SJCRH30 (cell line): ENCODE measurements at regions not wholly inside any gene's neighbourhood (a gene's known extent, or its start where the extent isn't known, plus 50 kb on each side); places are given as distances from the start of the nearest gene placed in this dataset.
"Not testable (repeated sequence)": the region's sequence is repeated elsewhere in the genome, so short reads cannot be mapped to it uniquely, and the experiment has no call there.

Source experiments
- DNase-seq, 2 experiments: peaks; one replicate each; pipeline ENCODE4 v3.0.0-alpha.2; 2015 to 2020
- H3K27ac ChIP-seq: fragments of 250-450 bp; sonication (Bioruptor Pico); 2 replicates; pipeline ENCODE4 v1.5.1; 2020; ENCODE audit warnings: mild to moderate bottlenecking, moderate library complexity
- H3K27me3 ChIP-seq: fragments of 250-450 bp; sonication (Bioruptor Pico); 2 replicates; pipeline ENCODE4 v1.5.1; 2020; ENCODE audit warnings: mild to moderate bottlenecking, moderate library complexity
- H3K36me3 ChIP-seq: fragments of 250-450 bp; sonication (Bioruptor Pico); 2 replicates; pipeline ENCODE4 v1.5.1; 2020; ENCODE audit warnings: mild to moderate bottlenecking, moderate library complexity
- H3K4me1 ChIP-seq: fragments of 250-450 bp; sonication (Bioruptor Pico); 2 replicates; pipeline ENCODE4 v1.5.1; 2020; ENCODE audit warnings: mild to moderate bottlenecking, moderate library complexity
- H3K4me3 ChIP-seq: fragments of 250-450 bp; sonication (Bioruptor Pico); 2 replicates; pipeline ENCODE4 v1.5.1; 2020; ENCODE audit warnings: mild to moderate bottlenecking, moderate library complexity
- H3K9me3 ChIP-seq: fragments of 250-450 bp; sonication (Bioruptor Pico); replicated peaks from 2 replicates; pipeline ENCODE4 v1.5.1; 2020; ENCODE audit warnings: mild to moderate bottlenecking, moderate library complexity

GRCh38 chr12:102659200-102659911, 179.0 kb upstream of the IGF1 start:
- H3K27me3 ChIP-seq: no peaks in the 10 kb centered on the region
- peak in 1 of 2 experiments; percentile 12 for DNase-seq
- no peaks in the 10 kb centered on the region for H3K4me1 ChIP-seq
- H3K36me3 ChIP-seq: no peaks in the 10 kb centered on the region
- H3K9me3 ChIP-seq: no peaks in the 10 kb centered on the region
- no peak overlapping the region for H3K27ac ChIP-seq
- H3K4me3 ChIP-seq: no peak overlapping the region

GRCh38 chr12:102653406-102653805, 173.0 kb upstream of the IGF1 start:
- no peaks in the 10 kb centered on the region for H3K36me3 ChIP-seq
- H3K27me3 ChIP-seq: no peaks in the 10 kb centered on the region
- H3K9me3 ChIP-seq: no peaks in the 10 kb centered on the region
- H3K4me1 ChIP-seq: no peaks in the 10 kb centered on the region
- no peak overlapping the region for H3K4me3 ChIP-seq
- no peak for DNase-seq
- H3K27ac ChIP-seq: no peak overlapping the region

- Histone ChIP-seq H3K4me1 (no peaks in the 10 kb centered on the region), H3K27me3 (no peaks in the 10 kb centered on the region), H3K9me3 (no peaks in the 10 kb centered on the region), H3K27ac (no peak overlapping the region), H3K4me3 (no peak overlapping the region), H3K36me3 (no peaks in the 10 kb centered on the region)
- DNase-seq: no peak
Measured at GRCh38 chr12:102652645-102653313, 172.4 kb upstream of the IGF1 start.

- Histone ChIP-seq H3K4me1 (no peaks in the 10 kb centered on the region), H3K36me3 (no peaks in the 10 kb centered on the region), H3K27me3 (no peaks in the 10 kb centered on the region), H3K4me3 (no peak overlapping the region), H3K9me3 (no peaks in the 10 kb centered on the region), H3K27ac (no peak overlapping the region)
- no peak for DNase-seq
Measured at GRCh38 chr12:102645968-102646367, 165.6 kb upstream of the IGF1 start.

- Histone ChIP-seq H3K27me3 (no peaks in the 10 kb centered on the region), H3K36me3 (no peaks in the 10 kb centered on the region), H3K4me3 (no peak overlapping the region), H3K9me3 (no peaks in the 10 kb centered on the region), H3K4me1 (no peaks in the 10 kb centered on the region), H3K27ac (no peak overlapping the region)
- no peak for DNase-seq
Measured at GRCh38 chr12:102643879-102644575, 163.7 kb upstream of the IGF1 start.

GRCh38 chr12:102642199-102642598, 161.8 kb upstream of the IGF1 start:
- DNase-seq: peak in 1 of 2 experiments; percentile 1
- Histone ChIP-seq H3K4me1 (no peaks in the 10 kb centered on the region), H3K9me3 (no peaks in the 10 kb centered on the region), H3K27ac (no peak overlapping the region), H3K4me3 (no peak overlapping the region), H3K27me3 (no peaks in the 10 kb centered on the region), H3K36me3 (no peaks in the 10 kb centered on the region)

GRCh38 chr12:102640658-102641057, 160.3 kb upstream of the IGF1 start:
- H3K4me1 ChIP-seq, DNase-seq, H3K36me3 ChIP-seq: not testable (repeated sequence)

GRCh38 chr12:102638777-102639176, 158.4 kb upstream of the IGF1 start:
- H3K4me3 ChIP-seq: no peak overlapping the region
- no peak overlapping the region for H3K27ac ChIP-seq
- H3K36me3 ChIP-seq: no peaks in the 10 kb centered on the region
- no peak for DNase-seq
- no peaks in the 10 kb centered on the region for H3K27me3 ChIP-seq
- no peaks in the 10 kb centered on the region for H3K9me3 ChIP-seq
- H3K4me1 ChIP-seq: no peaks in the 10 kb centered on the region

More at GRCh38 chr12:102640658-102641057, 160.3 kb upstream of the IGF1 start:
- H3K4me3 ChIP-seq, H3K9me3 ChIP-seq, H3K27me3 ChIP-seq, H3K27ac ChIP-seq: not testable (repeated sequence)

GRCh38 chr12:102633981-102634605, 153.7 kb upstream of the IGF1 start:
- Histone ChIP-seq H3K4me1 (no peaks in the 10 kb centered on the region), H3K27me3 (no peaks in the 10 kb centered on the region), H3K27ac (no peak overlapping the region), H3K36me3 (no peaks in the 10 kb centered on the region), H3K4me3 (no peak overlapping the region), H3K9me3 (no peaks in the 10 kb centered on the region)
- no peak for DNase-seq

- no peaks in the 10 kb centered on the region for H3K4me1 ChIP-seq
- no peak overlapping the region for H3K27ac ChIP-seq
- 0 out of 2 replicates have a peak, but pooled peaks cover 4% of the 10 kb centered on the region for H3K9me3 ChIP-seq
- no peak overlapping the region for H3K4me3 ChIP-seq
- peak in 1 of 2 experiments; percentile 11 for DNase-seq
- no peaks in the 10 kb centered on the region for H3K27me3 ChIP-seq
- no peaks in the 10 kb centered on the region for H3K36me3 ChIP-seq
Measured at GRCh38 chr12:102631274-102631673, 150.9 kb upstream of the IGF1 start.

- H3K27ac ChIP-seq: no peak overlapping the region
- no peak overlapping the region for H3K4me3 ChIP-seq
- H3K4me1 ChIP-seq: no peaks in the 10 kb centered on the region
- no peaks in the 10 kb centered on the region for H3K36me3 ChIP-seq
- H3K9me3 ChIP-seq: 0 out of 2 replicates have a peak, but pooled peaks cover 4% of the 10 kb centered on the region
- no peaks in the 10 kb centered on the region for H3K27me3 ChIP-seq
- no peak for DNase-seq
Measured at GRCh38 chr12:102629262-102629888, 149.0 kb upstream of the IGF1 start.

GRCh38 chr12:102625819-102626218, 145.5 kb upstream of the IGF1 start:
- H3K27ac ChIP-seq: no peak overlapping the region
- no peaks in the 10 kb centered on the region for H3K36me3 ChIP-seq
- 0 out of 2 replicates have a peak, but pooled peaks cover 4% of the 10 kb centered on the region for H3K9me3 ChIP-seq
- H3K4me3 ChIP-seq: no peak overlapping the region
- no peaks in the 10 kb centered on the region for H3K4me1 ChIP-seq
- no peak for DNase-seq
- no peaks in the 10 kb centered on the region for H3K27me3 ChIP-seq

- no peaks in the 10 kb centered on the region; the same call in 1 of the 2 replicates for H3K27me3 ChIP-seq
- no peaks in the 10 kb centered on the region for H3K36me3 ChIP-seq
- no peak overlapping the region for H3K27ac ChIP-seq
- no peaks in the 10 kb centered on the region for H3K4me1 ChIP-seq
- H3K9me3 ChIP-seq: 0 out of 2 replicates have a peak, but pooled peaks cover 4% of the 10 kb centered on the region
- no peak overlapping the region for H3K4me3 ChIP-seq
- DNase-seq: no peak
Measured at GRCh38 chr12:102622618-102623017, 142.3 kb upstream of the IGF1 start.

- no peaks in the 10 kb centered on the region for H3K9me3 ChIP-seq
- H3K27ac ChIP-seq: no peak overlapping the region
- H3K4me1 ChIP-seq: no peaks in the 10 kb centered on the region
- H3K27me3 ChIP-seq: no peaks in the 10 kb centered on the region; the same call in 1 of the 2 replicates
- H3K36me3 ChIP-seq: no peaks in the 10 kb centered on the region
- no peak overlapping the region for H3K4me3 ChIP-seq
- DNase-seq: peak in 1 of 2 experiments; percentile 5
Measured at GRCh38 chr12:102618197-102618877, 138.0 kb upstream of the IGF1 start.
